Activated T-helper 1 cell treated with Interleukin-2 at 50 U/mL for 16 hours (primary cell): ENCODE measurements at regions not wholly inside any gene's neighbourhood (a gene's known extent, or its start where the extent isn't known, plus 50 kb on each side); places are given as distances from the start of the nearest gene placed in this dataset.
"Not testable (repeated sequence)": the region's sequence is repeated elsewhere in the genome, so short reads cannot be mapped to it uniquely, and the experiment has no call there.

Source experiments
- DNase-seq: peaks from one replicate; pipeline ENCODE4 v3.0.0-alpha.2; 2020; ENCODE audit warnings: low read depth

- DNase-seq, result no peak
Observed at GRCh38 chr3:31100519-31100918, 206.1 kb upstream of the GADL1 start.

GRCh38 chr3:31101285-31101684, 206.8 kb upstream of the GADL1 start:
- DNase-seq, result not testable (repeated sequence)

- DNase-seq, result no peak
Observed at GRCh38 chr3:31102196-31102879, 207.9 kb upstream of the GADL1 start.

- DNase-seq, result no peak
Observed at GRCh38 chr3:31103181-31103580, 208.7 kb upstream of the GADL1 start.

- DNase-seq, result no peak
Observed at GRCh38 chr3:31103623-31104180, 209.2 kb upstream of the GADL1 start.

- DNase-seq, result no peak
Observed at GRCh38 chr3:31105011-31105410, 210.6 kb upstream of the GADL1 start.

- no peak for DNase-seq
Observed at GRCh38 chr3:31105438-31106077, 211.1 kb upstream of the GADL1 start.

- no peak for DNase-seq
Observed at GRCh38 chr3:31106204-31106603, 211.7 kb upstream of the GADL1 start.

GRCh38 chr3:31106912-31107311, 212.5 kb upstream of the GADL1 start:
- DNase-seq, result no peak

GRCh38 chr3:31114929-31115283, 220.4 kb upstream of the GADL1 start:
- no peak for DNase-seq

- not testable (repeated sequence) for DNase-seq
Observed at GRCh38 chr3:31115531-31115930, 221.1 kb upstream of the GADL1 start.

GRCh38 chr3:31116651-31117050, 222.2 kb upstream of the GADL1 start:
- DNase-seq, result no peak

GRCh38 chr3:31117854-31118253, 223.4 kb upstream of the GADL1 start:
- DNase-seq, result no peak

GRCh38 chr3:31124373-31124772, 229.9 kb upstream of the GADL1 start:
- DNase-seq, result no peak

GRCh38 chr3:31125413-31126020, 231.1 kb upstream of the GADL1 start:
- DNase-seq, result no peak

GRCh38 chr3:31129241-31129640, 234.8 kb upstream of the GADL1 start:
- no peak for DNase-seq

GRCh38 chr3:31132132-31132769, 237.8 kb upstream of the GADL1 start:
- DNase-seq, result no peak

GRCh38 chr3:31133541-31133940, 239.1 kb upstream of the GADL1 start:
- no peak for DNase-seq

- no peak for DNase-seq
Observed at GRCh38 chr3:31135546-31135945, 241.1 kb upstream of the GADL1 start.

GRCh38 chr3:31137718-31138465, 243.4 kb upstream of the GADL1 start:
- DNase-seq, result no peak

GRCh38 chr3:31140470-31140869, 246.0 kb upstream of the GADL1 start:
- no peak for DNase-seq

GRCh38 chr3:31142139-31142538, 247.7 kb upstream of the GADL1 start:
- DNase-seq, result no peak
